ENCODE measurements at regions not wholly inside any gene's neighbourhood (a gene's known extent, or its start where the extent isn't known, plus 50 kb on each side); places are given as distances from the start of the nearest gene placed in this dataset.
"Not testable (repeated sequence)": the region's sequence is repeated elsewhere in the genome, so short reads cannot be mapped to it uniquely, and the experiment has no call there.

DNA sequence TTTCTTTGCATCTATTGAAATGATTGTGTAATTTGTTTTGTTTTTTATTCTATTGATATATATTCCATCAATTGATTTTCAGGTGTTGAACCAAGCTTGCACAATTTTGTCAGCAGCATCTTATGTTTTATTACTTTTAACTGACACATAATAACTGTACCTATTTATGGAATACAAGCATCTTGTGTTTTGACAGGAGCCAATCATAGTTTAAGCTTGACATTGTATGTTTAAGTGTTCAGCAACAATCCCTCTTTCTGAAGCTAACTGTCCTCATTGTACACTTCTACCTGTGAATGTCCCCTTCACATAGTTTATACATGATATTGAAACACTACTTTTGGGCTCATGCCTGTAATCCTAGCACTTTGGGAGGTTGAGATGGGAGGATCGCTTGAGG is 1017.6 kb upstream of the GYPC start:
- no peak for DNase-seq

DNA sequence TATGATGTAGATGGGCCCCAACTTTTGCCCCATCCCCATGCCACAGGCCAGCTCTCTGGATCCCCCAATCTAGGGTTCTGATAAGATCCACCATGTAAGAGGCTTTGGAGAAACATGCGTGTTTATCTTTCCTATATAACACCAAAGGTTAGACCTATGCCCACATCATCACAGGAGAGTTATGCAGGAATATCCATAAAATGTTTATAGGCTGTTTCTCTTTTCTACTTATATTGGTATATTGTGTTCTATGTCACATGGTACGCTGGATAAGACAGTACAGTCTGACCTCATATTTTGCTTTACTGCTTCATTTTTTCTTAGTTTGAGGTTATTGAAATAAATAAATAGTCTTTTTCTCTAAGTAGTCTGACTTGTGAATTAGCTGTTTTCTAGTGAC is 1013.9 kb upstream of the GYPC start:
- no peak for DNase-seq

DNA sequence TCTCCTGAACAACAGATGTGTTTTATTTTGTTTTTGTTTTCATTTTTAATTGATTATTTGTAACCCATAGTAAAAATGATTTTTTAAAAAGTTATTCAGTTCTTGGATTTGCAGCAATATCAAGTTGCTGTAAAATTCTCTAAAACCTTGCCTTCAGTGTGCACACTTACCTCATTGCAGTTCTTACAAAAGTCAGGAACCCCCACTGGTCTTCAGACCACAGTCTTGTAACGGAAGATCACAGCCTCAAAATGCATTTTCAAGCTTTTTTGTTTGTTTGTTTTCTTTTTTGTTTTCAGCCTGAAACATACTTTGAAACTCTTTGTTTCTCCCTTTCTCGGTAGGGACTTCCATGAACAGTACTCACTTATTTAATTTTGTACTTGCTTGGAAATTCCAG is 1012.8 kb upstream of the GYPC start:
- no peak for DNase-seq

DNA sequence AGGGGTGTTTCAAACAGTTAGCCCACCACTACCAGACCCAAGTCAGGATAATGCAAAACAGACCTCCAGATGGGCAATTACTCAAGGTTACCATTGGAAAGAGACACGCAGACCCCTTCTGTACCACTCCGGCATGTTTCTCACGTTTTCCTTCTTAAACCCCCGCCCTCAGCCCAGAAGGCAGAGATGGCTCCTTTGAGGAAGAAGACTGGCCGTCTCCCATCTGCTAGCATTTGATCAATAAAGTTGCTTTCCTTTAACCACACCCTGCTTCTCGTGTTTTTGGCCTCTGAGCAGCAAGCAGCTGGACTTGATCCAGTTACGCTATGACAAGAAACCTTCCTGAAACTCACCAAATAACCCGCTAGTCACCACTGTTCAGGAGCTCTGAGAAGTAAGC is 1012.4 kb upstream of the GYPC start:
- no peak for DNase-seq

DNA sequence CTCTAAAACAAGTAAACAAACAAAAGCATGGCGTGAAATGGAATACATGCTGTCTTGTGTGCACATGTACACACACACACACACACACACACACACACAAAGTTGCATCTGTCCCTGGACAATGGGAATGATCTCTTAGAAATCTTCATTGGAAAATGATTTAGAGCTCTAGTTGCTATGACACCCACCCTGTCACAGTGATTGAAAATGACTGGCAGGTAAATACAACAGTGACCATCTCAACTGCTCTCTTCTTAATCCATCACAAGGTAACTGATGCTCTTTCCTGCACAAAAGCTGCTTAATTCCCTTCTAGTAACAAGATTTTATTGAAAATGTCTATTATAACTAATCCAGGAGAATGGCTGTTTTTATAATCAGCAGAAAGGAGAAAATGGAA is 1011.7 kb upstream of the GYPC start:
- DNase-seq: no peak

DNA sequence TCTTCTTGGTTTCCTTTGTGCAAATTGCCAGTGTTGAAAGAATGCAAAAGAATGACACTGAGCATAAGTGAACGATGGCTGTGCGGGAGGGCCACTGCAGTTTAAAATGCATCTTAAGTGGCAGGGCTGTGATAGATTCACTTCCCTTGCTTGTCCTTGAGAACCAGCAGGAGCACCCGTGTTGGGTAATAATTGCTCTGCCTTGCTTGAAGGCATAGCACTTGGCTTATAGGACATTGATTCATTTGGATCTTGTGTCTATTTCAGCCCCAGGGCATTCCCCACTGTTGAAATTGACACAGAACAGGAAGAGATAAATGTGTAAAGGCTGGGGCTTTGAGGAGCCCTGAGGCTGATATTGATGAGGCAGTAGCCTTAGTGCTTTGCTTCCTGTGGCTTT is 1003.7 kb upstream of the GYPC start:
- DNase-seq: no peak

DNA sequence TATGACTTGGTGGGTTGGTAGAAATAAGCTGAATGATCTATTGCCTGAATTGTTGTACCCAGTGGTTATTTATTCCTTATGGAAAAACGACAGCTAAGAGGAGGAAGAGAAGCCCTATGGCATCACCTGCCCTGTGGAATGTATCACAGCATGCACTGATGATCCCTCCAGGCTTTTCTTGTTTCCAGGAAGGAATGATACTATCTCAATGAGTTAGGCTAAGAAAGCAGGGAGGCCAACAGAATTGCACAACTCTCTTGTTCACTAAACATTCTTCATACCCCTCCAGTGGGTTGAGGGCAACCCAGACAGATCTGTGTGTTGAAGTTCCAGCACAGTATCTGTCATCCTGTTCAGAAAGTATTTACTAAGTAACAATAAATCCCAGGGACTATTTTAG is 1001.7 kb upstream of the GYPC start:
- no peak for DNase-seq

DNA sequence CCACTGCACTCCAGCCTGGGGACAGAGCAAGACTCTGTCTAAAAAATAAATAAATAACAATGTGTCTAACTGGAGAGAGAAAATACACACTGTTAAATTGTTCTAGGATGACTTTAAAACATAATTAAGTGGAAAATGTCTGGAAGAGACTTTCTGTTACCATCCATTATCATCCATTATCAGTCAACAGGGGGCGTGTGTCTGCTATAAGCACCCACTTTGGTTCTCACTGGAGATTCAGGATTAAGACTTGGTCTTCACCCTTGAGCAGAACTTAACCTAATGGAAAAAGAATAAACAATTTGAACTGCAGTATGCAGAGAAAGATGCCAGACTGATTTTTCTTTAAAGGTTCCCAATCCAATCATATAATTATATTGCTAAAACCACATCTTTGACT is 999.8 kb upstream of the GYPC start:
- no peak for DNase-seq

DNA sequence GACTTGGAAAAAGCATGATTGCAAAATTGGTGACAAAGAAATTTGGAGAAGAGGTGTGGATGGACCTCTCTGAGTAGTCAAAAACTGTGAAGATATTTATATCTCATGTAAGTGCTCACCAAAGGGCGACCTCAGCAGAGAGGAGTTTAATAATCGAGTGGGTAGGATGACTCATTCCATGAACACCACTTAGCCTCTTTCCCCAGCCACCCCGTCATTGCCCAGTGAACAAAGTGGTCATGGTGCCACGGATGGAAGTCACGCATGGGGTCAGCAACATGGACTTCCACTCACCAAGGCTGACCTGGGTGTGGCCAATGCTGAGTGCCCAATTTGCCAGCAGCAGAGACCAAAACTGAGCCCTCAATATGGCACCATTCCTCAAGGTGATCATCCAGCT is 997.4 kb upstream of the GYPC start:
- no peak for DNase-seq

DNA sequence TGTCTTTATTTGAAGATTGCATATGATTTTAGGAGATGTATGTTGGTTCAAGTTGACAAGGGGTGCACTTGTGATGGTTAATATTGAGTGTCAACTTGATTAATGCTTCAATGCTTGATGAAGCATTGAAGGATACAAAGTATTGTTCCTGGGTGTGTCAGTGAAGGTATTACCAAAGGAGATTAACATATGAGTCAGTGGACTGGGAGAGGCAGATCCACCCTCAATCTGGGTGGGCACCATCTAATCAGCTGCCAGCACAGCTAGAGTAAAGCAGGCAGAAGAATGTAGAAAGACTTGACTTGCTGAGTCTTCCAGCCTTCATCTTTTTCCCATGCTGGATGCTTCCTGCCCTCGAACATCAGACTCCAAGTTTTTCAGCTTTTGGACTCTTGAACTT is 995.6 kb upstream of the GYPC start:
- DNase-seq: not testable (repeated sequence)

DNA sequence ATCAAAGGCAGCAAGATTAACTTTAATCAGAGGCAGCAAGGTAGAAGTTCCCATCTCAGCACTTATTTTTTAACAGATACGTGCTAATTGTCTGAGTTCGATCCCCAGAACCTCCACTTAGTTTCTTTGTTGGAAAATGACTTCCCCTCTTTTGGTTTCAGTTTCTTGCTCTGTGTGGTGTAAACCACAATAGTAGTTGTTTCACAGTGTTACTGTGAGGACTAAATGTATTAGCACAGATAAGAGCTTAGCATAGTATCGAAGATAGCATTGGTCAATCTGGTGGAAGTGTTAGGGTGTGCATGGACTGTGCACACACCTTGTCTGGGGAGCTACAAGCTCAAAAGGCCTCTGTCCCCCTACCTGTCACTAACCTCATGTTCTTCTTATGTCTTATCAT is 988.3 kb upstream of the GYPC start:
- DNase-seq: no peak

DNA sequence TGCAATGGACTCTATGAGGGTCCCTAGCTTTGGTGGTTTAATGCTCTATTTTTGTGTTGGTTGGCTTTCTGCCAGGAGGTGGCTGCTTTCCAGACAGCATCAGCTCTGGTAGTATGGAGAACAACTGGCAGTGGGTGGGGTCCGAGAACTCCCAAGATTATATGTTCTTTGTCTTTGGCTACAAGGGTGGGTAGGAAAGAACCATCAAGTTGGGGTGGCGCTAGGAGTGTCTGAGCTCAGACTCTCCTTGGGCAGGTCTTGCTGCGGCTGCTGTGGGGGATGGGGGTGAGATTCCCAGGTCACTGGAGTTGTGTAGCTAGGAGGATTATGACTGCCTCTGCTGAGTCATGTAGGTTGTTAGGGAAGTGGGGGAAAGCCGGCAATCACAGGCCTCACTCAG is 976.1 kb upstream of the GYPC start:
- no peak for DNase-seq

DNA sequence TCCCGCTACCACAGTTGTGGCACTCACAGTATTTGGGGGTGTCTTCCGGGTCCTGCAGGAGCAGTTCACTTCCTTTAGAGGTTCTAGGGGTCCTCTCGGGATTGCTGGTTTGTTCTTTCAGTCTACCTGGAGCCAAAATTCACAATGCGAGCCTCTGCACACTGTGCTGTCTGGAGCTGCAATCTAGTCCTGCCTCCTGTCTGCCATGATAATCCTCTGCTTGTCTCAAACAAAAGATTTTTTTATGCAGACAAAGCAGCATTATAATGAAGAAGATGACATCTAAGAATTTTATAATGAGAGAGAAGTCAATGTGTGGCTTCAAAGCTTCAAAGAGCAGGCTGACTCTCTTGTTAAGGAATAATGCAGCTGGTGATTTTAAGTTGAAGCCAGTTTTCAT is 975.1 kb upstream of the GYPC start:
- DNase-seq: no peak

DNA sequence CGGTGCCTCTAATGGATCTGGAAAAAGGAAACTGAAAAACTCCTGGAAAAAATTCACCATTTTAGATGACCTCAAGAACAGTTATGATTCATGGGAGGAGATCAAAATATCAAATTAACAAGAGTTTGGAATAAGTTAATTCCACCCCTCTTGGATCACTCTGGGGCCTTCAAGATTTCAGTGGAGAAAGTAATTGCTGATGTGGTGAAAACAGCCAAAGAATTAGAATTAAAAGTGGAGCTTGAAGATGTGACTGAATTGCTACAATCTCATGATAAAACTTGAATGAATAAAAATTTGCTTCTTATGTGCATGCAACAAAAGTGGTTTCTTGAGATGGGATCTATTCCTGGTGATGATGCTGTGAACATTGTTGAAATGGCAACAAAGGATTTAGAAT is 974.4 kb upstream of the GYPC start:
- no peak for DNase-seq

DNA sequence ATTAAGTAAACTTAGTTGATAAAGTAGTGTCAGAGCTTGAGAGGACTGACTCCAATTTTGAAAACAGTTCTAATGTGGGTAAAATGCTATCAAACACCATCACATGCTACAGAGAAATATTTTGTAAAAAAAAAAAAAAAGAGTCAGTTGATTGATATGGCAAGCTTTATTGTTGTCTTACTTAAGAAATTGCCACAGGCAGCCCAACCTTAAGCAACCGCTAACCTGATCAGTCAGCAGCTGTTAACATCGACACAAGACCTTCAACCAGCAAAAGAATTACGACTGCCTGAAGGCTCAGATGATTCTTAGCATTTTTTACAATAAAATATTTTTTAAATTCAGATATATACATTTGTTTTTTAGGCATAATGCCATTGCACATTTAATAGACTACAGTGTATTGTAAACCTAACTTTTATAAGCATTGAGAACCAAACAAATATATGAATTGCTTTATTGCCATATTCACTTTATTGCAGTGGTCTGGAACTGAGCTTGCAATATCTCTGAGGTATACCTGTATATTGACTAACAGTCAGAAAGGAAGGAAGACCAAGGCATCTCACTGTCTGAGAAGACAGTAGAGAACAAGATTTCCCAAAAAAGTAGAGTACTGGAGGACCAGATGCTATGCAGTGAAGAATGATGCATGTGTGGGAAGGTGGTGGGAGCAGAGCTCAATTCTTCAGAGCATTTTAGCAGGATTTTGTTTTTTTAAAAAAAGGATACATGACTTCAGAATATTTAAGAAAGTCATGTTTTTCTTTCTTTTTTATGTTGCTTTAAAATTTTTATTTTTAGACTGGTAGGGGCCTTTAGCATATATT is 973.8 kb upstream of the GYPC start:
- DNase-seq: no peak

DNA sequence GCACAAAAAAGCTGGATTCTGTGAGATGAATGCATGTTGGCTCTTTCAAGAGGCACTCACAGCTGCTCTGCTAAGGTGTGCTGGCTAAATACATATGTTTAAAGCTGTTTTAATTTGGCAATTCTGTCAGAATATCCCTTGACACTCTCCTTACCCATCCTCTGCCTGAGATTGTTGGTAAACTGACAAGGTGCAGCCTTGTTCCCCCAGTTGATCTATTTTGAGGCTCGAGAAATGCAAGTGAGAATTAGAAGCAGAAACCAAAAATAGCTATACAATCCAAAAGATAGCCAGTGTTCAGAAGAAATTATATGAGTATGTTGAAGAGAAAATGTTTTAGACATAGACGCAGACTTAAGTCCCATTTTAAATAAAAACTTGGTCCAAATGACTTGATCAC is 971.7 kb upstream of the GYPC start:
- no peak for DNase-seq

DNA sequence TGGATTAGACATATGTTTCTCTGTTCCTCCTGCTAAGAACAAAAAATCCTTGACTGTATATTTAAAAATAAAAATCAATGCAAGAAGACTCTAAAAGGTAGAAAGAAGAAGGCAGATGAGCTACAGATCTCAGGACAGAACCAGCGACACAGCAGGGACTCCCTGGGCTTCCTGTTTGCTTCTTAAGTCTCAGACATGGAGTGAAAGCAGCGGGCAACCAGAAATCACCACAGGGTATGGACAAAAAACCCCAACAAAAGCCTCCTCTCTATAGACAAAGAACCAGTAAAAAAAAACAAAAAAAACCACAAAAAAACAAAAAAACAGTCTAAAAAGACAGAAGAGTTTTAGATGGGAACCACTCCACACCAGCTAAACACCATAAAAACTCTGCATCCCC is 971.0 kb upstream of the GYPC start:
- DNase-seq: no peak

DNA sequence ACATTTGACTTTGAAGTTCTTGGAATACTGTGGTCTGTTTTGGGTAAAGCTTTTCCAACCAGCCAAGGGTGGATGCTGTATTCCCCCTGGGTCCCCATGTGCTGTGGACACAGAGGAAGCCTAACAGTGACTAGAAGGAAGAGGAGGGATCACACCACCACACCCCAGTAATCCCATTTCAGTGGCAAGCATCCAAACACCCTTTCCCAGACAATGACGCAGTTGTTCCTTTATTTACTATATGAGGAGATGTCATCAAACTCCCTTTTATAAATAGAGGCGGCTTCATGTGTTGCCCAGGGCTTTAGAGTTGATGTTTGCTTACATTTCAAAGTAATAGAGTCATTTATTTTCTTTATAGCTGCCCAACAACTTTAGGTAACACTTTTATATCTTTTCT is 959.4 kb upstream of the GYPC start:
- no peak for DNase-seq

DNA sequence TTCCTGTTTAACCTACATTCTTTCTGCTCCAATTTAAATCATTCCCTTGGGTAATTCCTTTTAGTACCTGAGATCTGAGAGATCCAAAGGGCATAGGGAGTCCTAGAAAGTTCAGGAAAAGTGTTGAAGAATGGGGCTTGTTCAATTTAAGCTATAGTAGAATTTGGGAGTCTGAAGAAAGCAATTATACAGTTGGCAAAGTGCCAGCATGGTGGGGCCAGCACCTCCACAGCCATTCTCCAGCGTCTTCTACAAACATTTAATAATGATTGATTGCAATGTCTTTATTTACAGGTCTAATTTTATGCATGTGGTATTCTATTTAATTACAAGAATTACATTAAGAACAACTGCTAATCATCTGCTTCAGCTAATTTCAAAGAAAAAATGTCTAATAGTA is 957.7 kb upstream of the GYPC start:
- no peak for DNase-seq

DNA sequence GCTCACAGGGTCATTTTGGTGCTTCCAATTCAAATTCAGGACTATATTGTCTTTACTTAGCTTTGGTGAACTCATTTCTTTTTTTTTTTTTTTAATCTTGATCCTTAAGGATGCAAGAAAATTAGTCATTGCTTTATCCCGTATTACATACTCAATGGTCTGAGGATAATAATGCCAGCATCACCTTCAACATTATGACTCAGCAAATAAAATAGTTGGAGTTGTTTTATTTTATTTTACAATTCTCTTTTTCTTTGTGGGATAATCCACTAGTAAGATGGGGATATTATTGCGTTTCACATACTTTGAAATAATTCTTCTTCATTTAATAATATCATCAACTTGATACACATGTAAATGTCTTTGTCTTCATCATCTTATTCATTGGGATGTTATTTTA is 954.9 kb upstream of the GYPC start:
- no peak for DNase-seq

DNA sequence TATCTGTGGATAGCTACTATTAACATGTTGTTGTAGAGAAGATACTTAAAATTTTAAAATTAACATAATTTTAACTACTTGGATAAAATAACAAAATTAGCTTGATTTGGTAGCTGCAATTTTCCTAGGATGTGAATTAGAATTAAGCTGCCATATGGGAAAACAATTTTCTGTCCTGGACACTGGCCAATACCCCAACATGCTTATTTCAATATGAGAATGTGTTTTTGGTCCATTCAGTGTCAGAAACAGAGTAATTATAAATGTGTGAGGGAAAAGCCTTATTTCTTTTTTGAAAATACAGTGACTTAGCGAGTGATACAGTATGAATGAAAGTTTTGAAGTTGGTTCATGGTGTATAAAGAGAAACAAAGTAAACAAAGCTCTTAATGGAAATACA is 948.3 kb upstream of the GYPC start:
- DNase-seq: no peak

DNA sequence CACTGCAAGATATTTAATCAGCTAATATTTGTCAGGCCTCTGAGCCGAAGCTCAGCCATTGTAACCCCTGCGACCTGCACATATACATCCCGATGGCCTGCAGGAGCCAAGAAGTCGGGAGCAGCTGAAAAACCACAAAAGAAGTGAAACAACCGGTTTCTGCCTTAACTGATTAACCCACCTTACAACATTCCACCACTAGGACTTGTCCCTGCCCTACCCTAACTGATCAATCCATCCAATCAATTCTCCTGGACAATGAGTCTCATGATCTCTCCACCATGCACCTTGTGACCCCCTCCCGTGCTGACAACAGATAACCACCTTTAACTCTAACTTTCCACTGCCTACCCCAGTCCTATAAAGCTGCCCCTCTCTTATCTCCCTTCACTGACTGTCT is 945.4 kb upstream of the GYPC start:
- DNase-seq: no peak

DNA sequence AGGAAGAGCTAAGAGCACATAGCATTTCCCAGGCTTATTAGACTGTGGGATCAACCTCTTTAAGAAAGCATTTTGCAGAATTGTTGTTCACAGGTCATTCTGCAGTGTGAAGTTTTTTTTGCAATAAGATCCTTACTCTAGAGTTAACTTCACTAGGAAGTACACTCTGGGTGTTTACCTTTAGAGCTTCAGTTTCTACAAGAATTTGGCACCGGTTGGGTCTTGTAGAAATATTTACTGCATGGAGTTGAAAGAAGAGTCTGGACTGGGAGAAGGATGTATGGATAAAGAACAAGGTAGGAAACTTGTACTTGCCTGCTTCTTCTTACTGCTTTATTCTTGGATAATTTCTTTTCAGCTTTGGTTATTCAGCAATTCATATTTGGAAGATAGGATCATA is 944.9 kb upstream of the GYPC start:
- no peak for DNase-seq

DNA sequence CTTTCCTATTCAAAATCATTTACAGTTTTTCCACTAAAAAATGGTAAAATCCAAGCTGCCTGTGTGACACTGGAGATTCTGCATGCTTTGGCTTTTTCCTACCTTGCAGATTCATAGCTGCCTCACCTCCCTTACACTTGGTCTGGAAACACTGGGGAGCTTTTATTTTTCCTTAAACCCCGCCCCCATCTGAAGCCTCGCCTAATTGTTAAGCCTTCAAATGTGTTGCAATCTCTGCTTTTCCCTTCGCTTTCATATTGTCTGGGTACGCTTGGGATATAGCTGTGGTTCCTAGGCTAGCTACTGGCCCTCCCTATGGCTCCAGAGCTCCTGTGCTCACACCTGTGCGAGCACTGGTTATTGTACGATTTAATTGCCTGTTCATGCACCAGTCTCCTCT is 942.4 kb upstream of the GYPC start:
- DNase-seq: no peak

DNA sequence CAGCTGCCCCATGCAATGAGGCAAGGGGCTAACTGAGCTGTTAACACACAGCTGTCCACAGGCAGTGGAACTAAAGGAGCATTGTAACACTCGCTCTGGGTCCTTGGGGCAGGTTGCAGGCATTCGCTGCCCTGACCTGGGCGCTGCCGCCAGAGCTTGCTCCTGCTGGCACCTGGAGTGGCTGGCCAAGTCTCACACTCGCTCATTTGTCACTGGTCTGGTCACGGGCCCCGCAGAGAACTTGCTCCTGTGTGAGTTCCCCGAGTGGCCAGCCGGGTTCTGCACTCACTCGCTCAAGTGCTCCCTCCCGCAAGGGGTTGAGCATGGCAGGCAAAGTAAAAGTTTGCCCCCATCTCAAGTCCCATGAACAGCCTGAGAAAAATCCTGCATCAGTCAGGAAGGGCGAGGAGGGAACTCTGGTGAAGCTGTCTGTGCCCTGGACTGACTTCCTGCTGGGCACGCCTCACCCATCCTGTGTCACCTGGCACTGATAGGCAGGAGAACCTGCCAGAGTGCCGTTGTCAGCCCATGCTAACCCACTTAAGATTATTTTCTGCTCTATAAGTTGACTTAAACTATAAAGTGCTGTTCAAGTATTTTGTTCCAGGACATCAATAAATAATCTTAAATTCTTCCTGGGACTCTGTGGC is 934.8 kb upstream of the GYPC start:
- DNase-seq: no peak
